NOMO-1 (cell line): ENCODE measurements at regions not wholly inside any gene's neighbourhood (a gene's known extent, or its start where the extent isn't known, plus 50 kb on each side); places are given as distances from the start of the nearest gene placed in this dataset.
"Not testable (repeated sequence)": the region's sequence is repeated elsewhere in the genome, so short reads cannot be mapped to it uniquely, and the experiment has no call there.

Experiments
- DNase-seq, 2 experiments: peaks; one replicate each; lab custom pipeline; 2025; ENCODE audit not compliant: unreplicated experiment in 2 of 2; lab: John Stamatoyannopoulos, UW

DNA sequence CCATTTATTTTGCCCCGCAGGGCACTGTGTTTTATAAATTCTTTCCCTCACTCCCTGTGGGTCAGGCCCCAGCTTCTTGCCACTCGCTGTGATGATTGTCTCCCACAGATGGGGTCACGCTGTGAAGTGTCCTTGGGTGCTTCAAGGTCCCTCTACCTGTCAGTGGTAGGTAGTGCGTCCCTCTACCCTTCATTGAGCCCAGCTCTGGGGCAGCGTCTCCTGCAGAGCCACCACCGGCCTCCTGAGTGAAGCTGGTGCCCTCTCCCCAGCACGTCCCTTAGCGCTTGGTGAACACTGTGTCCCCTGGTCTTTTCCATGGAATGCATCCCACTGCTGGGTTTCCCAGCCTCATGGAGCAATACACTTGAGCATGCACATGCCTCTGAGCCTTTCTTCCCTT, 108.2 kb downstream of the NRN1 start:
- DNase-seq: no peak

DNA sequence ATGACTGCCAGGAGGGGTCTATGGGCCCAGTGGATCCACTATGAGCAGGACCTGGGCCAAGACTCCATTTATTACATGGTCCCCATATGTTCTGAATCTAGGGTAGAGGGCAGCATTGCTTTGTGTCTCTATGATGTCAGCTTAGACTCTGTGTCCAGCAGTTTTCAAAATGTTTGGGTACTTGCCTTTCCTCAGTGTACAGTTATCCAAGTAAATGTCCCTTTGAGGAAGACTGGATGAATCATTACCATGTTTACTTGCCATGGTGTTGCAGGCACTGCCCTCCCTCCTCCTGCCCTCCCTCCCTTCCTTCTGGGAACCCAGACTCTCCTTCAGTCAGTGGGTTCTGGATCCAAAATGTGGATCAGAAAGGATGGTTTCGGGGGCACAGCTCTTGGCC, 108.6 kb downstream of the NRN1 start:
- DNase-seq: no peak

DNA sequence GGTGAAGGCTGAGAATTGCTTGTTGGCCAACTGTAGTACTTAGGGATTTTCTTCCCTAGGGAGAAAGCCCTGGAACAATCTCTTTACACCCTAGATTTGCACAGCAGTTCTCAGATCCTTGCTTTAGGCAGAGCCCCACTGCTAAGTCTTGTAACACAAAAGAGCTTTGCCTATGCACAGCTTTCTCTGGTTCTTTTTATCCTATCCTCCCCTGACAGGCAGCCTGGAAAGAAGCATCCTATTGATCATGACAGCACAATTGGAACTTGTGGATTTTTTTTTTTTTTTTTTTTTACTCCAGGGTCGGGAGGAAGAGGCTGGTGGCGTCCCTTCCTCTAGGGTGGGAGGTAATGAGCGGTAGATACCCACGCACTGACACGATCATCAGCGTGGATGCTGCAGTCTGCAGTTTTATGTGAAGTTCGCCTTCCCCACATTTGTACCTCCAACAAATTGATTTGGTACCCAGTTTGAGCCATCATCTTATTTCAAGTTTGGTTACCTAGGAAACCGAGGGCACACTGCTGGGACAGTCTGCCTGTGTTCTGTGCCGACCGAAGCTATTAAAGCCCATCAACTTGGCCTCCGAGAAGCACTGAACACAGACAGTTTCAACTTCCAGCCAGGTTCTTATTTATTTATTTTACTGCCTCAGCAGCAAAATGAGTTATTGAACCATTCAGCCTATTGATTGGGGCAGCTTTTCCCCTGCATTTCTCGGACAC, 110.1 kb downstream of the NRN1 start:
- no peak for DNase-seq

DNA sequence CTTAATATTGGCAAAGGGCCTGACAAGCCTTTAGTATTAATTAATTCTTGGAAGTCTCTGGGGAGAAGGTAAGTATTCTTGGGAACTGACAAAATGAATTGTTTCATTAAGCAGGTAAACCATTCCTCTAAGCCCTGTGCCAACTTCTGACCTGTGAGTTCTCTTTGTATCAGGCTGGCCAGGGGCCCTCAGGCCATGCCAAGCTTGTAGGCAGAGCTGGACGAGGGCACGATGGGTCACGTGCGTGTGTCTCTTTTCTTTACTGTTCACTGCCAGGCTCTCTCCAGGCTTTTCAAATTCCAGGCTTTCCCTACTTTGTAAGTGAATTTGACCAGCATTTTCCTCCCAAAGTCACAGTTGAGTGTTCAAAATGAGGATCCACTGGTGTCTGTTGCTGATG, 112.4 kb downstream of the NRN1 start:
- DNase-seq: no peak

DNA sequence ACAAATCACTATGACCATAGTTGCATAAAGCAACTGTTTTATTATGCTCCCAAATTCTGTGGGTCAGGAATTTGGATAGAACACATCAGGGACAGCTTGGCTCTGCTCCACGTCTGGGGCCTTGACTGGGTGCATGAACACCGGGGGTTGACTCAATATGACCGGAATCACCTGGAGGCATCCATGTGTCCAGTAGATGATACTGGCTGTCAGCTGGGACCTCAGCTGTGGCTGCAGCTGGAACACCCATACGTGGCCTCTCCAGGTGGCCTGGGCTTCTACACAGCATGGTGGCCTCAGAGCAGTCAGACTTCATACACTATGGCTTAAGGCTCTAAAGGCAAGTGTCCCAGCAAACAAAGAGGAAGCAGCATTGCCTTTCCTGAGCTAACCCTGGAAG, 113.4 kb downstream of the NRN1 start:
- DNase-seq: no peak

DNA sequence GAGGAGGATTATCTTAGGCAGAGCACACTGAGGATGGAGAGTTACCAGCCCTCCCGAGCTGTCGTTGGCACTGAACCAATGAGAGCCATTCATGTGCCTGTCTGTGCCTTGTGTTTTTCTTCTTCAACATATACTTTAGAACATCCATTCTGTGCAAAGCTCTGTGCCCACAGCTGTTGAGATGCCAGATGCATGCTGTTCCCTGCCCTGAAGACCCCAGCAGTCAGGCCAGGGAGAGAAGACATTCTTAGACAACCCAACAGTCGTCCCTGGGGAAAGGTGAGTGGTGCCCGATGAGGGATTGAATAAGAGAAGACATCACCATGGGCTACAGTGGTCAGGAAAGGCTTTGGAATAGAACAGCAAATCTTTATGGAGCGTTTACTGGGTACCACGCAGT, 114.1 kb downstream of the NRN1 start:
- no peak for DNase-seq

DNA sequence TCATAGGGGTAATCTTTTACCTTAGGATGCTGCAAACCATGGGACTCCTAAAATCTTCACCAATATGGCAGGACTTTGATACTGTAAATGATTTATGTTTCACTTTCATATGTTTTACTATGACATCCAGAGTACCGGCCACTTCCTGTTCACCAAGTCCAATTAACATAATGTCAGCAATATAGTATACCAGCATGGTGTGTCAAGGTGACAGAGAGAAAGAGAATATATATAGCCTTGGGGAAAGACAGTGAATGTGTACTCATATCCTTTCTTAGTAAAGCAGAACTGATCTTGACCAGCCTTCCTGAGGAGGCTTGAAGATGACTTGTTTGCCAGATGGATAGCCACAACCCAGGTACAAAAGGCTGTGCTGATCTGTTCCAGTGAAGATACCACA, 127.9 kb downstream of the NRN1 start:
- no peak for DNase-seq

DNA sequence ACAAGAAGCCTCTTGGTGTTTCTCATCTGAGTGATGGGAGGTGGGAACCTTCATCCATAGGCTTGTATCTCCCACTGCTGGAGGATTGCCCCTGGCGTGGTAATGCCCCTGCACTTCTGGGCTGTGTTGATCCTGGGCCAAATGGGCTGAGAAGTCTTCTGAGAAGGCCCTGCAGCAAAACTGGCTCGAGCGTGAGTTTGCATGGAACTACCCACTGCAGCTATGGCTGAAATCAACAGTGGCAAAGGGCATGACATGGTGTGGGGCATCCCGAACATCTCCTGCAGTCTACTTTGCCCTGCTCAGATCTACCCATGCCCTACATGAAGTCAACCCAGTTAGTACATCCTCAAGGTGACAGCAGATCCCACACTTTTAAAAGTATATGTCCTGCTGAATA, 130.6 kb downstream of the NRN1 start:
- no peak for DNase-seq

DNA sequence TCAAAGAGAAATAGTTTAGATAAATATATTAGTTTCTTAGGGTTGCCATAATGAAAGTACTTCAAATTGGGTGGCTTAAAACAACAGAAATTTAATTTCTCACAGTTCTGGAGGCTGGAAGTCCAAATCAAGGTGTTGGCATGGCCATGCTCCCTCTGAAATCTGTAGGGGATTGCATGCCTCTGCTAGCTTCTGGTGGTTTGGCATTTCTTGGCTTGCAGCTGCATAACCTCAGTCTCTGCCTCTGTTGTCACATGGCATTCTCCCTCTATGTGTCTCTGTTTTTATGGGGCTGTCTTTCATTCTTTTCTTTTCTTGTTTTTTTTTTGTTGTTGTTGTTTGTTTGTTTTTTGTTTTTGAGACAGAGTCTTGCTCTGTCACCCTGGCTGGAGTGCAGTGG, 132.7 kb downstream of the NRN1 start:
- DNase-seq: not testable (repeated sequence)

DNA sequence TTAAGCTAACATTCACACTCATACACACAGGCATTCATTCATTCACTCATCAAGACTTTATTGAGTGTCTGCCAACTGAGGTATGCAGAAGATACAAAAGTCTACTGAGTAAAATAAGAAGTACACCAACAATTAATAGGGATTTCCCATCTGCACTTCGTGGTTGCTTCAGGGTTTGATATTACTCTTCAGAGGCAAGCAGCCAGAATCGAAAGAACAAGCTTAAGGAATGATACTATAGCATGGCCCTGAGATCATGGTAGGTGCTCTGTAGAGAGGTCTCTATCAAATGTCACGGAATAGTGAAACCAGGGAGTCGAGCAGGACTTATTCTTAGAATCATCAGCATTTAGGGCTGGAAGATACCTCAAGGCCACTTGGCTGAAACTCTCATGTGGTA, 135.4 kb downstream of the NRN1 start:
- no peak for DNase-seq

DNA sequence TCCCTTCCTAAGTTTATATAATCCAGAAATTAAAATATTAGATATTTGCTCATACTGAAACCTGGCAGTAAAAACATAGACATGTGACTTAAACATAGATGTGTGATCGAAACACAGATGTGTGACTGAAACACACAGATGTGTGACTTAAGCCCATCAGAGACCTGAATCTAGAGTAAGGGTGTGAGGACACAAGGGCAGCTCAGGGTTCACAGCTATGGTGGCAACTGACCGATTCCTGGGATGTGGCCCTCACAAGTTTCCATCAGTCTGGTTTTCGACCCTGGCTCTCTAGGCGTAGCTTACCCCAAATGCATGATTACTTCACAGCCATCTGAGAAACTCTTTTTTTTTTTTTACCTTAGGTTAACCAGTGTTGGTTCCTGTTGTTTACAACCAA, 137.0 kb downstream of the NRN1 start:
- DNase-seq: no peak

DNA sequence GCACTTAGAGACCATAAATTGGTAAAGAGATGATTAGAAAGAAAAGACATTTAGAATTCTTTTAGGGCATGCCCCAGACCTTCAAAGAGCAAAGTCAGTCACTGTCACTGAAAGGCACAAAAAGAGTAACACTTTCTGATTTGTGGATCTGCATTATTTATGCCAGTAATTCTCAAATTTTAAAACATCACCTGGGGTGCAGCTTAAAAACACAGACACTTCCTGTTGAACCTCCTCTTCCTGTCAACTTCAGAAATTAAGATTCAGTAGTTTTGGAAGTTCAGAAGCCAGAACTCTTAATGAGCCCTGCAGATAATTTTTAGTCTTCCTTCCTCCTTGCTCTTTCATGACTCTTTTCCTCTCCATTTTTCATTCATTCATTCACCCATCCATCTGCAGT, 137.5 kb downstream of the NRN1 start:
- no peak for DNase-seq

DNA sequence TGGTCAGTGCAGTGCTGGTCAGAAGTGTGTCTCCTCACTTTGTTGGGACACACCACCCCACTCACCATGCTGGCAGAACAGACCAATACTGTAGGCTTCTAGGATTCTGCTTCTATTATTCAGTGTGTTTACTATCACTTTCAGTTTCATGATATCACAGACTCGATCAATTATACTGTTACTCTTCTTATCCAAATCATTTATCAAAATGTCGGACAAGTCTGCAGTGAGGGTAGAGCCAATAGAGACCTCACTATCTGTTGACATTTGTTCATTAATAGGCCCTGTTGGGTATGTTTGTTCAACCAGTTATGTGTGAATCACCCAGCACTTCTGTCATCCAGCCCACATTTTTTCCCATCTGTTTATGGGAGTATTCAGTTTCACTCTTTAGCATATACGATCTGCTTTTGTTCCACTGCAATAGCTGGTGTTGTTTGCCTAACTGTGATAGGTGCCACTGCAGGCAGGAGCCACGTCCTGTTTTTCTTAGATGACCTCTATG, 140.1 kb downstream of the NRN1 start:
- DNase-seq: no peak

DNA sequence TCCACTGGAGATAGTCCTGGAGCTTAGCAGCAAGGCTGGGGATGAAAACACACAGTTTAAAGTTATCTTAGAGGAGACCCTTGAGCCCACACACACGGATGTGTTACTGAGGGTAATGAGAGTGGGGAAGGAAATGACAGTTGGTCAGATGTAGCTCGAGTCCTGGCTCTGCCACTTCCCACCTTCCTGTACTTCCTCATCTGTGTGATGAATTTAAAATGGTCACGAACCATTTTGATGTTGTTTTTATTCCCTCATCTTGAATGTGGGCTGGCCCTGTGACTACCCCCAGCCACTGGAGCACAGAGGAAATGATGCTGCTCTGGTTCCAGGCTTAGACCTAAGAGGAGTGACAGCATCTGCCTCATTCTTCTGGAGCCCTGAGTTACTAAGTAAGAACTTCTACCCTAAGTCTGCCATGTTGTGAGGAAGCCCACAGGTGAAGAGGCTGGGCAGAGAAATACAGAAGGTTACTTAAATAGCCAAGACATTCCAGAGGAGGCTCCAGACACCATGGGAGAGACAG, 141.2 kb downstream of the NRN1 start:
- peak; percentile 4 to 8 for DNase-seq

DNA sequence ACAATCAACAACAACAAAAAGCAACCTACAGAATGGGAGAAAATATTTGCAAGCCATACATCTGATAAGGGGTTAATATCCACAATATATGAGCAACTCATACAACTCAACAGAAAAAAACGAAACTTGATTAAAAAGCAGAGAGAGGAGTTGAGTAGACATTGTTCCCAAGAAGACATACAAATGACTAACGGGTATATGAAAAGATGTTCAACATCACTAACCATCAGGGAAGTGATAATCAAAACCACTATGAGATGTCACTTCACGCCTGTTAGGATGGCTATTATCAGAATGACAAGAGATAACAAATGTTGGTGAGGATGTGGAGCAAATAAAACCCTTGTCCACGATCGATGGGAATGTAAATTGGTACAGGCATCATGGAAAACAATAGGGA, 145.9 kb downstream of the NRN1 start:
- DNase-seq: no peak

DNA sequence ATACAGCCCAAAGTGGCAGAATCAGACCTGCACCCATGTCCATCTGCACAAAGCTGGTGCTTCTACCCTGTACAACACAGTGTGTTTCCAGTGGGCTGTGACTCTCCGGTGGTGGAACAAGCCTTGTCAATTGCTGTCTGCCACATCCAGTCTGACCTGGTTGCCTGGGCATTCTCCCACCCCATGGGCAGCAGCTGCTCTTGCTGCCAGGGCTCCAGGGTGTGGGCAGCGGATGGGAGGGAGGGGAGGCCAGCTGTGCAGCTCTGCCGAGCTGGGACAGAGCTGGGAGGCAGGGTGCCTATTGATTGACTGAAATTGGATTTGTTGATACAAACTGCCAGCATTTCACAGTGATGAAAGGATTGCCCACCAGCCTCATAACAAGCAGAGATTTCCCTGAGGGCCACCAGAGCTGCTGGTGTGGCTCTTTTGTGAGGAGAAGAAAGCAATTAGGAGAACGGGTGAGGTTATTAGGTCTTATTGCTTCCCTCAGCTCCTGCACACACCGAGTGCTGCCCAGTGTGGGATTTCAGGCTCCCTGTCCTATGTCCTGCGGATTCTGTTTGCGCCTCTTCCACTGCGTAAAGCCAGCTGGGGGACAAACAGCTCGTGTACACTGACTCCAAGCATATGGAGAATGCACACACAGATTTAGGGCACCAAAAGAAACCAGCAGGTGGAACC, 150.8 kb downstream of the NRN1 start:
- DNase-seq: no peak

DNA sequence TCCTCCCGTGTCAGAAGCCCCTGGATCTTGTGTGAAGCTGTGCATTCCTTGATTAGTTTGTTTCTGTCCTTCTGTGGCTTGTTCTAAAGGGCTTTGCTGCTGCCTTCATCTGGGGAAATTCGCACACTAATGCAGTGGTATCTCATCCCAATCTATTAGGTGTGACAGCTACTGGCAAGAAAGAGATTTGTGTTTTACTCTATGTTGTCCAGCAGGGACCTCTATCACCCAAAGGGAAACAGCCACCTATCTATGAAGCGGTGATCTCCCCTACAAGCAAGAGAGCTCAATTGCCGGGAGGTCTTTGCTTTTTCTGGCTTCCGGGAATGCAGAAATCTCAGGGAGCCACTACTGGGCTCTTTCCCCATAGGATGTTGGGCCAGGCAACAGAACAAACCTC, 151.8 kb downstream of the NRN1 start:
- no peak for DNase-seq

DNA sequence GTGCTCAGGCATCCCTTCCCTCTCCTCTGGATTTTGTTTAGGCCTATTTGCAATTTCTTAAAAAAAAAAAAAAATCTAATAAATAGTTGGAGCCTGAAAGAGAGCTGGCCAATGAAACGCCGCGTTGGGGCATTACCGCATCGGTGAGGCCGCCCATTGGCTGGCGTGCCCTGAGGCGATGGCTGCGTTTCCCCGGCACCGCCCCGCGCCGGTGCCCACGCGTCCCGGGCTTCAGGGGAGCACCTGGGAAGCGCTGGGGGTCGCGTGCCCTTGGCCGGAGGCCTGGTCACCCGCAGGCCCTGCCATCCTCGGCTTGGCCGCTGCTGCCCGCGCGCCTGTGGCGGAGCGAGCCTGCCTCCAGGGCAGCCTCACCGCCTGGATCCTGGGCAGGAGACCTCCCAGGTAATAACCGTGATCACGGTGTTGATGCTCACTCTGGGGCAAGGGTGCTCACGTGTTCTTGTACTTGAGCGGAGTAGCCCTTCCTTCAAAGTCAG, 155.4 kb downstream of the NRN1 start:
- no peak for DNase-seq

DNA sequence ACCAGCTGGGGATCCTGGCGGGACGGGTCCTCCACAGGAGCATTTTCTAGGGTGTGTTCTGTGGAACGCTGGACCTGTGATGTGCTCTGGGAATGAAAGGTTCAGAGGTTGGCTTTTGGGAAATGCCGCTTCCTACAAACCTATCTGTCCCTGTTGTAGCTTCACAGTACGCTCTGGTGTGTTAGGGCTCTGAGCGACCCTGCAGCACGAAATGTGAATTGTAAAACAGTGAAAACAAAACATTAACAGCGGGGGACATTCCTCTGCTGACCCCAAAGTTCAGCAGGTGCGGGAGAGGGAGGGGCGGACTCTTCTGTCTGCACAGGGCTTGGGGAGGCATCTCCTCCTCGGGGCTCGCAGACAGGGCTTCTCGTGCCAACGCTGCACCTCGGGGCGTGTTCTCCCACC, 155.9 kb downstream of the NRN1 start:
- DNase-seq: no peak

DNA sequence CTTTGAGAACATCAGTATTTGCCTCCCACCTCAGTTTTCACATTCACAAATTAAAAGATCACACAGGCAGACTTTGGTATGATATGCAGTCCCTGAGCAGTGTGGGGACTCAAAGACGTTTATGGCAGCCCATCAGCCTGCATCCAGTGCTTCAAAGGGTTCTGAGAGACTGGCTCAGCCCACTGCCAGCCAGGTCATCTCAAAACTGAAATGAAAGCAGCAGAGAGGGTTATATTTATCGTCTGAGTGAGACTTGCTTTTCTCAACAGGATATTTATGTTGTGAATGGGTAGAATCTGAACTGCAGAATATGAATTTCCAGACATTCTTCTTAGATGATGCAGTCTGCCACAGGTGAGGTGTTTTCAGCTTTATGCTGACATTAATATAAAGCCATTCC, 159.8 kb downstream of the NRN1 start:
- DNase-seq: no peak

DNA sequence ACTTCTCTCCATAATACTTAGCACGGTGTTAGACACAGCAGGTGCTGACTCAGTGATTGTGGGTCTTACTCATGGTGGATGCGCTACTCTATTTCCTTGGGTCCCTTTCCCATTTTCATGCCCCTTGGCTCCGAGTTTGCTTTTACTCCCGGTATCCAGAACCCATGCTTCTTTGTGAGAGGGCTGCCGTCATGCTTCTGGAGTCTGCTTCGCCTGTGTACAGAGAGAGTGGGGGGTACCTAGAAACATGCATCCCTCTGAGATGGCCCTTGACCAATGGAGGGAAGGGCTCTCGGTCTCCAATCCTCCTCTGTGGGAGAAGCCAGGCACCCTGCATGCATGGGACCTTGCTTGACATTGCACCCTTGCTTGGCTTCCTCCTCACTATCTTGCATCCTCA, 160.4 kb downstream of the NRN1 start:
- no peak for DNase-seq

DNA sequence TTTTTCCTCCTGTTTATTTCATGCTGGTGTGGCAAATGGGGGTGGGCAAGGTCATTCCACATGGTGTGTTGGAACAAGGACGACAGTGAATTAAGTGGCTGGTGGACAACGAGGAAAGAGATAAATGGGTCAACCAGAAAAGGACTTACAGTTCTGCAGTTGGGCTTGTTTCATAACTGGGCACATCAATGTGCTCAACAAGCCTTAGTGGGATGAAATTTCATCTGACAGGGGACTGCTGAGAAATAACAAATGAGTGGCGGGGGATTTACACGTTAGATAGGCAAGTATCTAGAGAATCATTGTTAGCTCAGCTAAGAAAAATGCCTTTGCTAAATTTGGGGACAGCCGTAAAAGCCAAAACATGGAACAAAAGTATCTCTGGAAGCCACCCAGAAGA, 163.6 kb downstream of the NRN1 start:
- no peak for DNase-seq
